ENCODE measurements at regions not wholly inside any gene's neighbourhood (a gene's known extent, or its start where the extent isn't known, plus 50 kb on each side); places are given as distances from the start of the nearest gene placed in this dataset.
A peak's percentile ranks its signal among the peaks of the same experiment; 100 is the strongest.

- DNase-seq, result no peak
Observed at GRCh38 chr17:71339206-71339605, 781.6 kb upstream of the SOX9 start.

- no peak for DNase-seq
Observed at GRCh38 chr17:71342737-71343136, 778.1 kb upstream of the SOX9 start.

GRCh38 chr17:71349908-71350600 lies 770.8 kb upstream of the SOX9 start:
- no peak for DNase-seq

GRCh38 chr17:71360301-71360700 lies 760.5 kb upstream of the SOX9 start:
- DNase-seq, result no peak

- no peak for DNase-seq
Observed at GRCh38 chr17:71361656-71362450, 759.0 kb upstream of the SOX9 start.

GRCh38 chr17:71363661-71364060 lies 757.2 kb upstream of the SOX9 start:
- DNase-seq, result no peak

DNA sequence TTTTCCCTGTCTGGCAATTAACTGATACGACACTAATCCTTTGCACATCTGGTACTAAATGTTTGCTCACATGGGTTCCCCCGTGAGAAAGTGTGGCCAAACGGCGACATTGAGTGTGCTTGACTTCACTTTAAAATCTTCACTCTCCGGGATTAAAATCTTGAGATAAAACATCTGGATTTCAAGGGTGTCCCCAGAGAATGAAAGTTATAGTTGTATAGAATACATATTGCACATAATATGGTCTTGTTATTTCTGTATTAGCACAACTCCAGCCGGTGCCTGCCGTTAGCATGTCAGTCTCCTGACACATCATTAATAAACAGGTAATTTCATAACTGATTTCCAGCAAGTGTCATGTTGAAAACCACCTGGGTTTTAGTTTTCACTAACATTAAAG lies 749.0 kb upstream of the SOX9 start:
- DNase-seq, result no peak

DNA sequence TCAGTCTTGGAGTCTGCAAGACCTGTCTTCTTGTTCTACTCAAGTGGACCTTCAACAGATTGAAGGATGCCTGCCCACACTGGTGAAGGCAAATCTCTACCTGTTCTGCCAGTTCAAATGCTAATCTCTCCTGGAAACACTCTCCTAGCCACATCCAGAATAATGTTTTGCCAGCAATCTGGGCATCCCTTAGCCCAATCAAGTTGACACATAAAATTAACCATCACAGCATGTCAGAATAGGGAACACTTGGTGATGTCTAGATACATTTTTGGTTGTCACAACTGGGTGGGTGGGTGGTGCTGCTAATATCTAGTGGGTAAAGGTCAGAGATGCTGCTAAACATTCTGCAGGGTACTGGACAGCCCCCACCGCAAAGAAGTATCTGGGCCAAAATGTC lies 744.9 kb upstream of the SOX9 start:
- DNase-seq, result no peak

DNA sequence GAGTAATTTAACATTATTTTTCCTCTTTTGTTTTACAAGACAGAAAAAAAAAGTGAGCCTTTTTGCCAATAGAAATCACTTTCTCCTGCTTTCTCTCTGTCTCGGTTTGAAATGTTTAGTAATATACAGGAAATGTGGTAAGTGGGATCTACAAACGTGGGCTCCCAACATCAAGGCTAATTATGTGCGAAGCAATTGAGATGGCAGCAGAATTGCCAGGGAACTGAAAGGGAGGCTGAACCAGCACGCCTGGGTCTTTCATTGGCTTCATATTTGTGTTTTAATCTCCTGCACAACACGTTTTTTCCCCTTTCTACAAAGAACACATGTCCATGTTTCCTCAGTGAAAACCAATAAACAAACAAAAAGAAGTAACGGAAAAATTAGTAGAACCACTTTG lies 743.9 kb upstream of the SOX9 start:
- no peak for DNase-seq

DNA sequence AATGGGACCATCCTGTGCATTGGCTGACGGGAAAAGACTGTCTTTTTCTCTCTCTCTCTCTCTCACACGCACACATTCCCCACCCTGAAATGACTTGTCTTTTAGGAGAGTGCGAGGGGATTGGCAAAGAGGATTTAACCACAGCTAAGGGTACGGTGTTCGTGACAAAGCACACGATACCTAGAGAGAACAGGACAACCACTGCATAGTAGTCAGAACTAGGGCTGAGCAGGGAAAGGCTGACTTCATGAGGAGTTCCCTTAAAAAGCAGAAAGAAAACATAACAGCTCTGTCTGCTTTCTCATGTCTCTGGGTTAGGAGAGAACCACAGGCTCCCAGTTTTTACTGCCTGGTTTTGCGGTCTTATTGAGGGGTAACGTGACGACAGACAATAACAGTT lies 742.8 kb upstream of the SOX9 start:
- DNase-seq, result no peak

DNA sequence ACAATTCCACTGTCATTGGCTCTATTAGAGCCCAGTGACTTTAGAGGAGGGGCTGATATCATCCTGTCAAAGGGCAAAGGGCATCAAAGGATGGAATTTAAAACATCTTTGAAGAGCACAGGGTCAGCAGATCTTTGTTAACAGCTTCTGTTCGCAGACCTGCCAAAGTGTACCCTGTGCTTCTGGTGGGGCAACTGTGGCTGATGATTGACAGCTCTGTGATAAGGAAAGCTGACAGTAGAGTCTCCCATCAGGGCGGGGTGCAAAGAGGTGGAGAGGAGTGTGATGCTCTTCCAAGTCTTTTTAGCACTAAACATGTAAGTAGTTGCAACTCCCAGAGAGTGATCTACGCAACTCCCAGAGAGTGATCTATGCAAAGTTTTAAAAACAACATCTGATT lies 742.1 kb upstream of the SOX9 start:
- no peak for DNase-seq

- no peak for DNase-seq
Observed at GRCh38 chr17:71379512-71379911, 741.3 kb upstream of the SOX9 start.

GRCh38 chr17:71380535-71380934 lies 740.3 kb upstream of the SOX9 start:
- DNase-seq, result no peak

DNA sequence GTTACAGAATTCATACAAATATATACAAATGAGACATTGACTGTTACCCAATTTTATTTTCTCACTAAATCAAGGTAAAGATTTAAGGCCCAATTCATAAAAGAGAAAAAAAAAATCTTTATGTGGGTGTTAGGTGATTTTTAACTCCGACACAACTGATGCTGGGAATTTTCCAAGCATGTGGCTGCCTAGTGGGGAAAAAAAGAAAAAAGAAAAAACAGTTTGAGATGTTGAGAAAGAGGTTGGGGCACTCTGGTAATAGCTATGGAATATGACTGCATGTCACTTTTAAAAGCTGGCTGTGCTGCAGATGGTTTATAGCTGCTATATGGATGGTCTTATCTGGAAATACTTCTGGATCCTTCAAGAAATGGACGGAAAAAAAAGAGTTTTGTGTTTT lies 739.9 kb upstream of the SOX9 start:
- DNase-seq, result no peak

- no peak for DNase-seq
Observed at GRCh38 chr17:71383091-71383490, 737.7 kb upstream of the SOX9 start.

DNA sequence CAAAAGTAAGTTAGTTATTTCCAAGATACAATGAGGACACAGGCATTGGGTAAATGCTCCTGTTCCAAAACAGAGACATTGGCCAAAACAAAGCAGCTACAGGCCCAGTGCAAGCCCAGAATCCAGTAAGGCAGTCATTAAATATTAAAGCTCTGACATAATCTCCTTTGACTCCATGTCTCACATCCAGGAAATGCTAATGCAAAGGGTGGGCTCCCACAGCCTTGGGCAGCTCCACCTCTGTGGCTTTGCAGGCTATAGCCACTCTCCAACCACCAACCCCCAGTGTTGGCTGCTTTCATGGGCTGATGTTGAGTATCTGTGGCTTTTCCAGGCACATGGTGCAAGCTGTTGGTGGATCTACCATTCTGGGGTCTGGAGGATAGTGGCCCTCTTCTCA lies 733.4 kb upstream of the SOX9 start:
- DNase-seq, result no peak

DNA sequence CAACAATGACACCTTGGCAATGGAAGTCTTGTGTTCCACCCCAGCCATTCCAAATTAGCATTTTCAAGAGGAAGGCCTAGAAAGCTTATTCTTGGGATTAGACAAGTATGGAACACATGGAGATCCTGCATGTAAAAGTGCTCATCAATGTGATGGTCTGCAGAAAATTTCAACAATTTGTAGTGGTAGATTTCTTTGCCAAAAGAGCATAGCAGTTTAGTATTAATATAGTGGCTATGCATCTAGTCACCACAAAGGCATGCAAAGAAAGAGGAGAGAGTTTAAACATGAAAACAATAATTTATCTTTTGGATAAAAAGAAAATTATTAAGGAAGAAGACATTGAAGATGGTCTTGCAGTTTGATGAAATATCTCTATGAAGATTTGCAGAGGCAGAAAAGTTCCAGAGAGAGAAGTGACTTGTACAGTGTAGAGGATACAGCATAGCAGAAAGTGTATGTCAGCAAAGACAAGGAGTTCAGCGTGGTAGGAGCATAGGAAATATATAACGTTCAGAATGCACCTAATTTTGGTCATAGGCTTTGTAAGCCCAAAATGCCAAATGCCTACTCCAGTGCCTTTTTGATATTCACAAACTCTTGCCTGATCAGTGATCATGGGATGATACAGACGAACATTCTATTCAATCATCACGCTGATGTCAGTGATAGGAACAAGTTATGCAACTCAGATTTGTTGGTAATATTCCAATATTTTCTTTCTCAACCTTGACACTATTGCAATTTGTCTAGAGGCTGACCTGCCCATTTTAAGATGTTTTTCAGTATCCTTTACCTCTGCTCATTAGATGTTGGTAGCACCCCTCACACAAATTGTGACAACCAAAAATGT lies 727.9 kb upstream of the SOX9 start:
- no peak for DNase-seq

- DNase-seq, result no peak
Observed at GRCh38 chr17:71395901-71396300, 724.9 kb upstream of the SOX9 start.

DNA sequence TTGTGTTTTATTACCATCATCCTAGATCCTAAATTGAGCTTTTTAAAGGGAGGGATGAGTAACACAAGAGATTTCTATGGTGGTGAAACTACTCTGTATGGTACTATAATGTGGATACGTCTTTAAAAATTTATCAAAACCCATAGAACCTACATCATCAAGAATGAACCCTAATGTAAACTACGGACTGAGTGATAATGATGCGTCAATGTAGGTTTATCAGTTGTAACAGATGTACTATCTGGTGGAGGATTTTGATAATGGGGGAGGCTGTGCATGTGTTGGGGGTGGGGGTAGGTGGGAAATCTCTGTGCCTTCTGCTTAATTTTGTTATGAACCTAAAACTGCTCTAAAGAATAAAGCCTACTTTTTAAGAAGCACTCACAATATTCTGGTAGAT lies 724.1 kb upstream of the SOX9 start:
- no peak for DNase-seq

- DNase-seq, result no peak
Observed at GRCh38 chr17:71398025-71398424, 722.8 kb upstream of the SOX9 start.

DNA sequence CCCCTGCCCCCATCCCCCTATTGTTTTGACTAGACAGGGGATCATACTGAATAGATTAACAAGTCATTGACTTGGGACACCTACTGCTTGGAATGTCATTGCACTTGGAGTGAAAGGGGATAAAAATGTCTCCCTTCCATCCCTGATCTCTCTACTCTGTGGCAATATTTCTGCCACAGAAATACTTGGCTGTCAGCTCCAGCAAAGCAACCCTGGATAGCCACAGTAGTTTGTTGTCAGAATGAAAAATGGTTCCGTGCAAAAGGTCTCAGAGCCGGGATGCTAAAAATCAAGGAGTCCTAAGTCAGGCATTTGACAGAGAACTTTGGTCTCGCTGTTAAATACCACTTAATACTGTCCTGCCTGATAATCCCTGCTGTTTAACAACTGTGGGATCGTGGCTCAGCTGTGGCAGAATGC lies 722.0 kb upstream of the SOX9 start:
- peak; percentile 18 for DNase-seq

DNA sequence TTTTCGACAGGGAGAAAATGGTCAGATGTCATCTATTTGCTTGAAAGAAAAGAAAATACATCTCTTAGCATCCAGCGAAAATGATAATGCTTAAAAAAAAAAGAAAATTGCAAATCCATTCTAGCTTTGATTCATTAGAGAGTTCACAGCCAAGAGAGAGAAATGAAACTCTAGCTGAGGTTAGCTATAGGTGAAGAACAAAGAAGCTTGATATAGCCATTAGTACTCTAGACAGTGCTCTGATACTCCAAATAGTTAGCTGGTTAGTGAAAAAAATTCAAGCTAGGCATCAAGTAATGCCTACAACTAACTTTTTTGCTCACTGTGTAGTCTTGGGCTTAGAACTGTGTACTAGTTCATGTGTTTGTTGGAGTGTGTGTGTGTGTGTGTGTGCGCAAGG lies 721.6 kb upstream of the SOX9 start:
- no peak for DNase-seq

DNA sequence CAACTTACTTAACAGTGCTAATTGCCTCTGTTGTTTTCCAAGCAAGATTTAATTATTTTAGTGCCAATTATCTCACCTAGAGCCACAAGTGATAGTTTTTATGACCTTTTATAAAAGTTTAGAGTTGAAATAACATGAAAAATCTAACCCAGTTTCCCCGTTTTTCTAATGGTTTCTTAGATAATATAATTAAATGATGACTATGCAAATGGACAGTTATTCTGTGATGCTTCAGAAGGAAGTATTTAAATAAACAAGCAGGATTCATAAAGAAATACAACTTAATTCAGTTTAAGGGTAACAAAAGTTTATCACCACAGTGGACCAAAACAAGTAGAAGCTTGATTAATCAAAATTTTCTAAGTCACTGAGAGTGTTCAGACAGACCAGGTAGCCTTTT lies 721.2 kb upstream of the SOX9 start:
- DNase-seq, result no peak

Data from right kidney (tissue), 1 donor.